ENCODE measurements at regions not wholly inside any gene's neighbourhood (a gene's known extent, or its start where the extent isn't known, plus 50 kb on each side); places are given as distances from the start of the nearest gene placed in this dataset.

- TF ChIP-seq POLR2A (IDR thresholded peaks at IDR 0.05) (no peak), CTCF (IDR thresholded peaks at IDR 0.05 in 4 of 5, conservative IDR thresholded peaks at IDR 0.05 in 1 of 5) (no peak)
Measured at GRCh38 chr13:99104396-99104795, 96.3 kb upstream of the UBAC2 start.

Data from gastrocnemius medialis (tissue), 4 donors.